ENCODE measurements at regions not wholly inside any gene's neighbourhood (a gene's known extent, or its start where the extent isn't known, plus 50 kb on each side); places are given as distances from the start of the nearest gene placed in this dataset.

DNA sequence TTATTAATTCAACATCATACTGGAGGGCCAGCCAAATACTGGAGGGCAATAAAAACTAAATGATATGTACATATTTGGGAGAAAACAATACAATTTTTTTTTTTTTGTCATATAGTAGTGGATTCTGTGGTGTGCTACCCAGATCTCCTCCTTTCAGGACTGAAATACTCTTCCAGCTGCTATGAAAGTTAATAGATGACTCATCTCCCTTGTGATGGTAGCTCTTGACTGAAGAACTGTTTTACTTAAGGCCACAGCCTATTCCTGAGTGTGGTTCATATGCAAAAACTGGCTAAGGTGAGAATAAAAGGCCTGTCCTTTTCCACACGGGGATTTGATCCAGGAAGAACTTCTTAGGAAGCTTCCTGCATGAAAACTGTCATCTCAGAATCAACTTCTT is 307.9 kb downstream of the HLX start:
- peaks cover 24 to 45% of the 10 kb centered on the region in 2 donors for H3K4me1 ChIP-seq (ENCODE audit: control insufficient read depth in 1 of 2, insufficient read depth in 2 of 2, low read length in 2 of 2)
- peaks cover 0 to 2% of the 10 kb centered on the region in 2 donors for H3K36me3 Mint-ChIP-seq
- no peaks in the 10 kb centered on the region for H4K20me1 ChIP-seq (ENCODE audit: insufficient read depth, low read length)
- H3K27me3 Mint-ChIP-seq (ENCODE audit: low read depth in 3 of 3), result peaks cover 0 to 1% (median 0%) of the 10 kb centered on the region in 3 donors
- no peak overlapping the region for H3K4me2 ChIP-seq (replicated peaks; ENCODE audit: extremely low read depth, low read length, poor library complexity, severe bottlenecking)
- no peak overlapping the region for H3K27ac ChIP-seq (ENCODE audit: low read depth in 1 of 2, low read length in 2 of 2)
- no peak overlapping the region for H3K4me3 Mint-ChIP-seq
- H3K4me1 Mint-ChIP-seq, result peaks cover 31% of the 10 kb centered on the region
- peaks cover 0 to 4% (median 0%) of the 10 kb centered on the region in 7 donors for H3K9me3 Mint-ChIP-seq
- intact Hi-C loops (cut with micrococcal nuclease), result loop anchor here in 1 of 2 donors (5.0 kb wide), 1 partner anchor 315 kb away; no protein-coding TSS in a partner anchor
- no peaks in the 10 kb centered on the region for H3K27me3 ChIP-seq (ENCODE audit: control insufficient read depth in 2 of 2, insufficient read depth in 2 of 2, low read length in 2 of 2)
- peak overlapping the region in 1 of 7 donors; percentile 54 for H3K27ac Mint-ChIP-seq
- H2AFZ ChIP-seq (ENCODE audit: insufficient read depth, low read depth, low read length, poor library complexity, severe bottlenecking), result no peak overlapping the region
- H3K4me3 ChIP-seq (replicated peaks in 1 of 3; ENCODE audit: low read depth in 2 of 3, low read length in 3 of 3), result no peak overlapping the region
- H3K36me3 ChIP-seq (replicated peaks in 1 of 2; ENCODE audit: control insufficient read depth in 1 of 2, insufficient read depth in 2 of 2, low read length in 2 of 2), result no peaks in the 10 kb centered on the region
- H3K9ac ChIP-seq (ENCODE audit: insufficient read depth, low read length, poor library complexity, severe bottlenecking), result no peak overlapping the region
- DNase-seq, result peak in 1 of 3 donors; percentile 45
- no CpG with 5 or more reads among the region's 1 CpG for WGBS (ENCODE audit: insufficient coverage)
- TF ChIP-seq, protein P1, sequence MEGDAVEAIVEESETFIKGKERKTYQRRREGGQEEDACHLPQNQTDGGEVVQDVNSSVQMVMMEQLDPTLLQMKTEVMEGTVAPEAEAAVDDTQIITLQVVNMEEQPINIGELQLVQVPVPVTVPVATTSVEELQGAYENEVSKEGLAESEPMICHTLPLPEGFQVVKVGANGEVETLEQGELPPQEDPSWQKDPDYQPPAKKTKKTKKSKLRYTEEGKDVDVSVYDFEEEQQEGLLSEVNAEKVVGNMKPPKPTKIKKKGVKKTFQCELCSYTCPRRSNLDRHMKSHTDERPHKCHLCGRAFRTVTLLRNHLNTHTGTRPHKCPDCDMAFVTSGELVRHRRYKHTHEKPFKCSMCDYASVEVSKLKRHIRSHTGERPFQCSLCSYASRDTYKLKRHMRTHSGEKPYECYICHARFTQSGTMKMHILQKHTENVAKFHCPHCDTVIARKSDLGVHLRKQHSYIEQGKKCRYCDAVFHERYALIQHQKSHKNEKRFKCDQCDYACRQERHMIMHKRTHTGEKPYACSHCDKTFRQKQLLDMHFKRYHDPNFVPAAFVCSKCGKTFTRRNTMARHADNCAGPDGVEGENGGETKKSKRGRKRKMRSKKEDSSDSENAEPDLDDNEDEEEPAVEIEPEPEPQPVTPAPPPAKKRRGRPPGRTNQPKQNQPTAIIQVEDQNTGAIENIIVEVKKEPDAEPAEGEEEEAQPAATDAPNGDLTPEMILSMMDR (IDR thresholded peaks at IDR 0.05), result no peak
- H3K9me3 ChIP-seq (replicated peaks in 1 of 2; ENCODE audit: control insufficient read depth in 1 of 2, insufficient read depth in 1 of 2, low read length in 2 of 2), result no peaks in the 10 kb centered on the region
- H3K79me2 ChIP-seq (ENCODE audit: insufficient read depth, low read length), result no peaks in the 10 kb centered on the region

DNA sequence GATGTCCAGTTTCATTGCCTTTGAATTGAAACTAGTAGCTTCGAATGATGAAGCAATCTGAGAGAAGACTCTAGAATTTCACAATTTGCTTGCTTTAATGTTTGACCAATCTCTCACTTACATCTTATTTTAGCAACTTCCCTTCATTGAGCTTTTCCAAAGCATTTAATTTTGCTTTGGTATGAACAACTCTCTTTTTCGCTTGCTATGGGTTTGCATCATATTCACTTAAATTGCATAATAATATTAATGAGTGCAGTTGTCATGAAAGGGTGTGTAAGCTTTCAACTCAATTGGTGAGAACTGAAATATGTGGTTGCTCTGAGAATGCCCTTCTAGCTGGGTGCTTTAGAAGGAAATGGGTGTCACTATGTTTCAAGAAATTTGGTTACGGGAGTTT is 309.2 kb downstream of the HLX start:
- intact Hi-C loops (cut with micrococcal nuclease), result loop anchor here in 1 of 2 donors (5.0 kb wide), 1 partner anchor 316 kb away; no protein-coding TSS in a partner anchor
- Histone ChIP-seq H3K4me1 (ENCODE audit: control insufficient read depth in 1 of 2, insufficient read depth in 2 of 2, low read length in 2 of 2) (peaks cover 18 to 34% of the 10 kb centered on the region in 2 donors), H3K4me3 (replicated peaks in 1 of 3; ENCODE audit: low read depth in 2 of 3, low read length in 3 of 3) (peak overlapping the region in 1 of 3 experiments; percentile 28), H3K27me3 (ENCODE audit: control insufficient read depth in 2 of 2, insufficient read depth in 2 of 2, low read length in 2 of 2) (no peaks in the 10 kb centered on the region), H3K4me2 (replicated peaks; ENCODE audit: extremely low read depth, low read length, poor library complexity, severe bottlenecking) (peak overlapping the region; percentile 38), H3K27ac (ENCODE audit: low read depth in 1 of 2, low read length in 2 of 2) (peak overlapping the region in 1 of 2 donors; percentile 53), H3K9ac (ENCODE audit: insufficient read depth, low read length, poor library complexity, severe bottlenecking) (no peak overlapping the region), H4K20me1 (ENCODE audit: insufficient read depth, low read length) (no peaks in the 10 kb centered on the region), H2AFZ (ENCODE audit: insufficient read depth, low read depth, low read length, poor library complexity, severe bottlenecking) (no peak overlapping the region), H3K79me2 (ENCODE audit: insufficient read depth, low read length) (no peaks in the 10 kb centered on the region), H3K36me3 (replicated peaks in 1 of 2; ENCODE audit: control insufficient read depth in 1 of 2, insufficient read depth in 2 of 2, low read length in 2 of 2) (no peaks in the 10 kb centered on the region), H3K9me3 (replicated peaks in 1 of 2; ENCODE audit: control insufficient read depth in 1 of 2, insufficient read depth in 1 of 2, low read length in 2 of 2) (no peaks in the 10 kb centered on the region)
- Mint-ChIP-seq H3K9me3 (peaks cover 0 to 3% (median 0%) of the 10 kb centered on the region in 7 donors), H3K4me3 (peak overlapping the region in 1 of 2 donors; percentile 51), H3K27me3 (ENCODE audit: low read depth in 3 of 3) (peaks cover 0 to 1% (median 0%) of the 10 kb centered on the region in 3 donors), H3K36me3 (peaks cover 0 to 2% of the 10 kb centered on the region in 2 donors), H3K27ac (peak overlapping the region; percentile 66 to 87 (median 74)), H3K4me1 (peaks cover 19% of the 10 kb centered on the region)
- WGBS (ENCODE audit: insufficient coverage), result no CpG with 5 or more reads among the region's 3 CpGs
- DNase-seq, result peak; percentile 73 to 88 (median 82)
- TF ChIP-seq, protein P1 (IDR thresholded peaks at IDR 0.05), result no peak

Measured in CD14-positive monocyte (primary cell).